NT2/D1 (cell line): ENCODE measurements at regions not wholly inside any gene's neighbourhood (a gene's known extent, or its start where the extent isn't known, plus 50 kb on each side); places are given as distances from the start of the nearest gene placed in this dataset.

Experiments used
- YY1 ChIP-seq: IDR thresholded peaks from 2 replicates; pipeline ENCODE4 v1.6.1; 2011; ENCODE audit not compliant: insufficient read length, insufficient read depth
- ZNF274 ChIP-seq: IDR thresholded peaks from 2 replicates; pipeline ENCODE4 v1.6.1; 2011; ENCODE audit warnings: mild to moderate bottlenecking, low read depth, low read length

- TF ChIP-seq YY1, result no peak
- TF ChIP-seq ZNF274, result no peak
Measured at GRCh38 chr21:31483146-31483545, 139.1 kb upstream of the TIAM1 start.
